Stimulated activated CD4-positive, alpha-beta T cell treated with anti-CD3 and anti-CD28 coated beads, TNF-alpha, amount 100 ng/mL, for 24 hours (primary cell): ENCODE measurements at regions not wholly inside any gene's neighbourhood (a gene's known extent, or its start where the extent isn't known, plus 50 kb on each side); places are given as distances from the start of the nearest gene placed in this dataset.
"Not testable (repeated sequence)": the region's sequence is repeated elsewhere in the genome, so short reads cannot be mapped to it uniquely, and the experiment has no call there.

ENCODE experiments used
- DNase-seq, 3 experiments: peaks; one replicate each; pipeline ENCODE4 v3.0.0-alpha.2; 2020; ENCODE audit warnings: low read depth in 3 of 3

- no peak for DNase-seq
Measured at GRCh38 chr1:181202986-181203555, 114.6 kb downstream of the IER5 start.

GRCh38 chr1:181204530-181204929, 116.0 kb downstream of the IER5 start:
- no peak for DNase-seq

GRCh38 chr1:181205901-181206300, 117.4 kb downstream of the IER5 start:
- DNase-seq = no peak

- DNase-seq = no peak
Measured at GRCh38 chr1:181206513-181206912, 118.0 kb downstream of the IER5 start.

GRCh38 chr1:181206979-181207790, 118.7 kb downstream of the IER5 start:
- no peak for DNase-seq

- DNase-seq = no peak
Measured at GRCh38 chr1:181208083-181208482, 119.6 kb downstream of the IER5 start.

GRCh38 chr1:181208967-181209366, 120.5 kb downstream of the IER5 start:
- DNase-seq = no peak

GRCh38 chr1:181213056-181213455, 124.6 kb downstream of the IER5 start:
- no peak for DNase-seq

- no peak for DNase-seq
Measured at GRCh38 chr1:181216591-181216994, 128.1 kb downstream of the IER5 start.

- DNase-seq = no peak
Measured at GRCh38 chr1:181219938-181220337, 131.4 kb downstream of the IER5 start.

GRCh38 chr1:181221078-181221477, 132.6 kb downstream of the IER5 start:
- DNase-seq = no peak

- no peak for DNase-seq
Measured at GRCh38 chr1:181222972-181223505, 134.5 kb downstream of the IER5 start.

- not testable (repeated sequence) for DNase-seq
Measured at GRCh38 chr1:181226728-181227127, 138.2 kb downstream of the IER5 start.

- DNase-seq = no peak
Measured at GRCh38 chr1:181239086-181239485, 150.6 kb downstream of the IER5 start.

- DNase-seq = not testable (repeated sequence)
Measured at GRCh38 chr1:181246320-181246719, 157.8 kb downstream of the IER5 start.

GRCh38 chr1:181248361-181248760, 159.9 kb downstream of the IER5 start:
- not testable (repeated sequence) for DNase-seq

- no peak for DNase-seq
Measured at GRCh38 chr1:181249186-181249585, 160.7 kb downstream of the IER5 start.

- no peak for DNase-seq
Measured at GRCh38 chr1:181250038-181250437, 161.5 kb downstream of the IER5 start.

GRCh38 chr1:181251001-181251712, 162.7 kb downstream of the IER5 start:
- no peak for DNase-seq

- DNase-seq = no peak
Measured at GRCh38 chr1:181251713-181252075, 163.2 kb downstream of the IER5 start.

GRCh38 chr1:181253601-181254000, 165.1 kb downstream of the IER5 start:
- not testable (repeated sequence) for DNase-seq

GRCh38 chr1:181255270-181255929, 166.9 kb downstream of the IER5 start:
- no peak for DNase-seq
